ENCODE measurements at regions not wholly inside any gene's neighbourhood (a gene's known extent, or its start where the extent isn't known, plus 50 kb on each side); places are given as distances from the start of the nearest gene placed in this dataset.

DNA sequence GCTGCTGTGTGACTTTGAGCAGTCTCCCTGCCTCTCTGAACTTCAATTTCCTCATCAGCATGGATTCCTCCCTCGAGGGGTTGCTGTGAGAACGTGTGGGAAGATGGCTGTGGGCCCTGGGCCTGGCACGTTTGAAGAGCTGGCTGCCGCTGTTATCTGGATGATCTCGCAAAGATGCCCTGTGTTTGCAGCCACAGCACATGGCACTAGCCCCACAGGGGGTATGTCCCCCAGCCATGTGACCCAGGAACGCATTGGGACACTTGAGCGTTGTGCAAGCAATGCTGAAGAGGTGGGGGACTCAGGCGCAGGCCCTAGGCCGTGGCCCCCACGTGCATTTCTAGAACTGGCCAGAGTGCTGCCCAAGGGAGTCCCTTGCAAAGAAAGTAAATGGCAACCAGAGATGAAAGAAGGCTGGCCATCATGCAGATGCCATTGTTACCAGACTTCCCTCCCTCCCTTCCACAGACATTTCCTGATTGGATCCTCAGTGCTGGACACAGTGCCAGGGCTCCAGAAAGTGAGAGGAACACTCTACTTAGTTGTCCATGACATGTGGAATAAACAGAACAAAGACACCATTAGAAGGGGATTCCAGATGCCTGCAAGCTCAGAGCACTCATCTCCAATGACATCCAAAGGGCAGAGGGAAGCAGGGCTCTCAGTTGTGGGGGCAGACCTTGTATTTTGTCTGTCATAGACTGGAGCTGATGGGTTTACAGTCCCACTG is 65.1 kb upstream of the NEURL1B start:
- FAIRE-seq = no peak
- H3K27me3 ChIP-seq (ENCODE audit: control insufficient read depth, insufficient read depth, low read length) = peaks cover 15% of the 10 kb centered on the region
- DNase-seq (ENCODE audit: low read depth) = no peak

DNA sequence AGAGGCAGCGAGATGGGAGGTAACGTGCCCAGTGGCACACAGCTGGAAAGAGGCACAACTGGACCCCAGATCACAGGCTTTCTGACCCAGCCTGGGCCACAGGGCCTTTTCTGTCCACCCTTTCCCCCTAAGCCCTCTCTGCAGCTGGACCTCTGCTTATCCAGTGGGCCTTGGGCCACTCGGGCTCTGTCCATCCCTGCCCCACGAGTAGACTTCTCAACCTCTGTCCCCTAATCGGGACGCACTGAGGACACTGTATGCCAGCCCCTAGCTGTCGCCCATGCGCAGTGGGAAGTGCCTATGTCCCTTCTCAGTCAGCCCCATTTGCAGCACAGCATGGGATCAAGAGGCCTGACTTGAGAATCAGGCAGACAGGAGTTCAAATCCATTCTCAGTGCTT is 65.6 kb upstream of the NEURL1B start:
- TF ChIP-seq, protein P1, sequence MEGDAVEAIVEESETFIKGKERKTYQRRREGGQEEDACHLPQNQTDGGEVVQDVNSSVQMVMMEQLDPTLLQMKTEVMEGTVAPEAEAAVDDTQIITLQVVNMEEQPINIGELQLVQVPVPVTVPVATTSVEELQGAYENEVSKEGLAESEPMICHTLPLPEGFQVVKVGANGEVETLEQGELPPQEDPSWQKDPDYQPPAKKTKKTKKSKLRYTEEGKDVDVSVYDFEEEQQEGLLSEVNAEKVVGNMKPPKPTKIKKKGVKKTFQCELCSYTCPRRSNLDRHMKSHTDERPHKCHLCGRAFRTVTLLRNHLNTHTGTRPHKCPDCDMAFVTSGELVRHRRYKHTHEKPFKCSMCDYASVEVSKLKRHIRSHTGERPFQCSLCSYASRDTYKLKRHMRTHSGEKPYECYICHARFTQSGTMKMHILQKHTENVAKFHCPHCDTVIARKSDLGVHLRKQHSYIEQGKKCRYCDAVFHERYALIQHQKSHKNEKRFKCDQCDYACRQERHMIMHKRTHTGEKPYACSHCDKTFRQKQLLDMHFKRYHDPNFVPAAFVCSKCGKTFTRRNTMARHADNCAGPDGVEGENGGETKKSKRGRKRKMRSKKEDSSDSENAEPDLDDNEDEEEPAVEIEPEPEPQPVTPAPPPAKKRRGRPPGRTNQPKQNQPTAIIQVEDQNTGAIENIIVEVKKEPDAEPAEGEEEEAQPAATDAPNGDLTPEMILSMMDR (IDR thresholded peaks at IDR 0.05; ENCODE audit: insufficient read depth, low read length, severe bottlenecking) = no peak
- Histone ChIP-seq H3K27me3 (ENCODE audit: control insufficient read depth, insufficient read depth, low read length) (peaks cover 15% of the 10 kb centered on the region), H3K36me3 (ENCODE audit: control insufficient read depth, insufficient read depth, low read length) (no peaks in the 10 kb centered on the region), H3K4me3 (ENCODE audit: low read depth, low read length) (no peak overlapping the region)
- DNase-seq (ENCODE audit: low read depth) = no peak
- peak; percentile 23 for FAIRE-seq

More for the DNA sequence above, 65.1 kb upstream of the NEURL1B start:
- TF ChIP-seq, protein P1 (IDR thresholded peaks at IDR 0.05; ENCODE audit: insufficient read depth, low read length, severe bottlenecking) = no peak
- Histone ChIP-seq H3K36me3 (ENCODE audit: control insufficient read depth, insufficient read depth, low read length) (no peaks in the 10 kb centered on the region), H3K4me3 (ENCODE audit: low read depth, low read length) (no peak overlapping the region)

DNA sequence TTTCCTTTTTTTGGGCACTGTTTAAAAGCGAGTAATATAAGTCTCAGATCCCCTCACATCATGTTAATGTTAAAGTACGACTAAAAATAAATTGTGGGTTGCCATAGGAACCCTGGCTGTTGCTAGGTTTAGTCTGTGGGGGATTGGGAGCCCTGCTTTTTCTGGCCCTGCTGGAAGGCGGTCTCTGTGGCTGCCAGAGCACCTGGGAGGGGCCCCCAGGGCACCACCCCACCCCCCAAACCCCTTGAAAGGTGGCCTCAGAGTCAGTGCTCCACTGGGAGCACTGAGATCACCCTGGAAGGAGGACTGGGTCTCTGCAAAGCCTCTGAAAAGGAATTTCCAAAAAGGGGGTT is 66.2 kb upstream of the NEURL1B start:
- Histone ChIP-seq H3K27me3 (ENCODE audit: control insufficient read depth, insufficient read depth, low read length) (peaks cover 18% of the 10 kb centered on the region), H3K4me3 (ENCODE audit: low read depth, low read length) (no peak overlapping the region), H3K36me3 (ENCODE audit: control insufficient read depth, insufficient read depth, low read length) (no peaks in the 10 kb centered on the region)
- DNase-seq (ENCODE audit: low read depth) (no peak), FAIRE-seq (no peak)
- TF ChIP-seq, protein P1 (IDR thresholded peaks at IDR 0.05; ENCODE audit: insufficient read depth, low read length, severe bottlenecking) = no peak

DNA sequence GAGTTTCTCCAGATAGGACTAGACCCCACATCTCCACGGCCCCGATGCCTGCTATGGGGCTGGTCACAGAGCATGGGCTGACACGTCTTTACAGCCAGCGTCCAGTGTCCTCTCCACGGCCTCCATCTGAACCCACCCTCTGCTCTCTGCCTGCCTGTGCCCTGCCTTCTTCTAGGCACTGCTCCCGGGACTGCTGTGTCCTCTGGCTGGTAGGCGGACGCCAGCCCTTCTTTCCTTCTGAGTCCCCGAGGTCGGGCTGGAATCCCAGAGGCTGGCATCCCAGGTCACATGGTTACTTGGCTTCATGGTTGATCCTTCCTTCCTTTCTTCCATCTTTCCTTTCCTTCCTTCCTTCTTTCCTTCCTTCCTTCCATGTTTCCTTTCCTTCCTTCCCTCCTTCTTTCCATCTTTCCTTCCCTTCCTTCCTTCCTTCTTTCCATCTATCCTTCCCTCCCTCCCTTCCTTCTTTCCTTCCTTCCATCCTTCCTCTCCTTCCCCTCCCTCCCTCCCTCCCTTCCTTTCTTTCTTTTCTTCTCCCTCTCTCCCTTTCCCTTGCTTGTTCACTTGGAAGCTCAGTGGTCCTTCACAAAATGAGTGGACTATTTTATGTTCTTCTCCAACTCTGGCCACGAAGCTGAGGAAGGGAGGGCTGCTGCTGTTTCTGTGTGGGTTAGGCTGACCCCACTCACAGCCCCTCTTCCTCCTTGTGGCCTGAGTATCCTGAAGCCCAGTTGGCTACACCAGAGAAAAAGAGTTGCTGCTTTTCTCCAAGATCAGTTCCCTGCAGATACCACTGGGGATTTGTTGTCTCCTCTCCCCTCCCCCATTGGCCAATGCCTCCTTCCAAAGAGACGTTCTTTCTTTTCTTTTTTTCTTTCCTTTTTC is 66.8 kb upstream of the NEURL1B start:
- peaks cover 18% of the 10 kb centered on the region for H3K27me3 ChIP-seq (ENCODE audit: control insufficient read depth, insufficient read depth, low read length)
- no peak for FAIRE-seq
- TF ChIP-seq, protein P1 (IDR thresholded peaks at IDR 0.05; ENCODE audit: insufficient read depth, low read length, severe bottlenecking) = no peak

DNA sequence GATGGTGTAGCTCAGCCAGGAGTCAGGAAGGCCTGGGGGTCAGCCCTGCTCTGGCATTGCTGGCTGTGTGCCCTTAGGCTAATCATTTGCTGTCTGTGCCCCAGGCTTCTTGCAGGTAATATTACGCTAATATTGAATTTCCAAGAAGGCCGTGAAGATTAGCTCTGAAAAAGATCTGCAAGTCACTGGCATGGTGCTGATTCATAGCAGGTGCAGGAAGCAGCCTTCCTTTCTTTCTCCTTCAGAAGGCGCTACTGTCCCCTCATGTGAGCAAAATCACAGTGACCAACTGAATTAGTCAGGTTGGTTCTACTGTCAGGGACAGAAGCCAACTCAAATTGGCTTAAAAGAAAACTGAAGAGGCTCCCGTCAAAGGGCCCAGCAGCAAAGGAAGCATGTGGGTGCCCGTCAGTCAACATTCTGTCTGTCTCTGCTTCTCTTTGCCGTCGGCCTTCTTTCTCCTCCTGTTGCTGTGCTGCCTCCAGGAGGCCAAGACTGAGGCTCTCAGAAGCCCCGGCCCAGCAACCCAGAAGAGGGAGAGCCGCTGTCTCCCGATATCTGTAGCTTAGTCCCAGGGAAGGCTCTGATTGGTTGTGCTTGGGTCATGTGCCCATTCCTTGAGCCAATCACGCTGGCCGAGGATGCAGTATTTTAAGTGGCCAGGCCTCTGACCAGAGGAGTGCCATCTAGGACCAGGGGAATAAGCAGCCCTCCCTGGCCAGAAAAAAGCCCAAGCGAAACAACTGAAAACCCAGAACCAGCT is 67.8 kb upstream of the NEURL1B start:
- DNase-seq (ENCODE audit: low read depth) (no peak), FAIRE-seq (no peak)
- Histone ChIP-seq H3K27me3 (ENCODE audit: control insufficient read depth, insufficient read depth, low read length) (peaks cover 16% of the 10 kb centered on the region), H3K4me3 (ENCODE audit: low read depth, low read length) (no peak overlapping the region), H3K36me3 (ENCODE audit: control insufficient read depth, insufficient read depth, low read length) (no peaks in the 10 kb centered on the region)
- TF ChIP-seq, protein P1 (IDR thresholded peaks at IDR 0.05; ENCODE audit: insufficient read depth, low read length, severe bottlenecking) = no peak

More for the DNA sequence above, 66.8 kb upstream of the NEURL1B start:
- Histone ChIP-seq H3K36me3 (ENCODE audit: control insufficient read depth, insufficient read depth, low read length) (no peaks in the 10 kb centered on the region), H3K4me3 (ENCODE audit: low read depth, low read length) (no peak overlapping the region)
- no peak for DNase-seq (ENCODE audit: low read depth)

Data from bronchial epithelial cell (primary cell).